ENCODE measurements at regions not wholly inside any gene's neighbourhood (a gene's known extent, or its start where the extent isn't known, plus 50 kb on each side); places are given as distances from the start of the nearest gene placed in this dataset.

DNA sequence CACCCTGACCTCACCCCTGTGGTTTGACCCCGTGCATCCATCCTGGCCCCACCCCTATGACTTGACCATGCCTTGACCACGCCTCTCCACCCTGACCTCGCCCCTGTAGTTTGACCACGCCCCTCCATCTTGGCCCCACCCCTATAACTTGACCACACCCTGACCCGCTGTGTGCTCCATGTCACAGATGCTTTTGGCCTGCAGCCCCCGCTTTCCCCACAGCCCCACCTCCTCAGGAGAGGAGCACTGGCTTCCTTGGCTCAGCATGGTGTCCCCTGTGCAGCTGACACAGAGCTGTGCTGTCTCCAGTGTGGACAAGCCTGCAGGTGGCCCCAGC, 269.9 kb upstream of the SFSWAP start:
- TF ChIP-seq FOXP2 (optimal IDR thresholded peaks at IDR 0.05; ENCODE audit: borderline replicate concordance, extremely low read depth, extremely low read length, insufficient read depth) (no peak), TAF1 (IDR thresholded peaks at IDR 0.05; ENCODE audit: borderline replicate concordance, insufficient read depth, low read length) (no peak), POLR2AphosphoS5 (IDR thresholded peaks at IDR 0.05; ENCODE audit: low read depth, low read length) (no peak), SIN3A (IDR thresholded peaks at IDR 0.05; ENCODE audit: borderline replicate concordance, insufficient read depth, low read length) (no peak)
- TF ChIP-seq, protein P1, sequence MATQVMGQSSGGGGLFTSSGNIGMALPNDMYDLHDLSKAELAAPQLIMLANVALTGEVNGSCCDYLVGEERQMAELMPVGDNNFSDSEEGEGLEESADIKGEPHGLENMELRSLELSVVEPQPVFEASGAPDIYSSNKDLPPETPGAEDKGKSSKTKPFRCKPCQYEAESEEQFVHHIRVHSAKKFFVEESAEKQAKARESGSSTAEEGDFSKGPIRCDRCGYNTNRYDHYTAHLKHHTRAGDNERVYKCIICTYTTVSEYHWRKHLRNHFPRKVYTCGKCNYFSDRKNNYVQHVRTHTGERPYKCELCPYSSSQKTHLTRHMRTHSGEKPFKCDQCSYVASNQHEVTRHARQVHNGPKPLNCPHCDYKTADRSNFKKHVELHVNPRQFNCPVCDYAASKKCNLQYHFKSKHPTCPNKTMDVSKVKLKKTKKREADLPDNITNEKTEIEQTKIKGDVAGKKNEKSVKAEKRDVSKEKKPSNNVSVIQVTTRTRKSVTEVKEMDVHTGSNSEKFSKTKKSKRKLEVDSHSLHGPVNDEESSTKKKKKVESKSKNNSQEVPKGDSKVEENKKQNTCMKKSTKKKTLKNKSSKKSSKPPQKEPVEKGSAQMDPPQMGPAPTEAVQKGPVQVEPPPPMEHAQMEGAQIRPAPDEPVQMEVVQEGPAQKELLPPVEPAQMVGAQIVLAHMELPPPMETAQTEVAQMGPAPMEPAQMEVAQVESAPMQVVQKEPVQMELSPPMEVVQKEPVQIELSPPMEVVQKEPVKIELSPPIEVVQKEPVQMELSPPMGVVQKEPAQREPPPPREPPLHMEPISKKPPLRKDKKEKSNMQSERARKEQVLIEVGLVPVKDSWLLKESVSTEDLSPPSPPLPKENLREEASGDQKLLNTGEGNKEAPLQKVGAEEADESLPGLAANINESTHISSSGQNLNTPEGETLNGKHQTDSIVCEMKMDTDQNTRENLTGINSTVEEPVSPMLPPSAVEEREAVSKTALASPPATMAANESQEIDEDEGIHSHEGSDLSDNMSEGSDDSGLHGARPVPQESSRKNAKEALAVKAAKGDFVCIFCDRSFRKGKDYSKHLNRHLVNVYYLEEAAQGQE (IDR thresholded peaks at IDR 0.05; ENCODE audit: insufficient read depth in 1 of 2, low read depth in 2 of 2, low read length in 2 of 2), result no peak

DNA sequence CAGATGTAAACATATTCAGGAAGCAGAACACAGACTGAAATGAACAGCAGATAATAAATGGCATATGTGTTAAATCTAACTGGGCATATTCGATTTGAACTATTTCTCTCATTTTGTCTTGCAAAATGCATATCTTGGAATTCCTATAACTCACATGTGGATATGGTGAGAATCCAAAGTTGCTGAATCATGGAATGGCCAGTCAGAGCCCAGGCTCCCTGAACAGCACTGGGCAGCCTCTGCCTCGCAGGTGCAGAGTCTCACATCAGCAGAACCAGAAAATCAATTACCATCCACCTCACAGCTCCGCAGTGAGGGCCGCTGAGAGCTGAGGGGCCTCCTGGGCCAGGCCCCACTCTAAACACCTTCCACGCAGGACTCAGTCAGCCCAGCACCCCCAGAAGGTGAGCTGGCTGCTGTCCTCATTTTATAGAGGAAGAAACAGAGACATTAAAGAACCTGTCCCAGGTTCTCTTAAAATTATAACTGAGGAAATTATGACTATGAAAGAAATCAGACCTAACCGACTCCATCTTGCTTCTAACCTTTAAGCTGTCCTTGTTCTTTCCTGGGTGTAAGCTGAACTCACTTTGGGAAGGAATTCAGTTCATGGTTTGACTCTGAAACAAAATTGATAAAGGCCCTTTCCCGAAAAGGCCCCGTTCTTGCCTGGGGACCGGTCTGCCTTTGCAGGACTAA, 269.1 kb upstream of the SFSWAP start:
- no peak for TF ChIP-seq FOXP2 (optimal IDR thresholded peaks at IDR 0.05; ENCODE audit: borderline replicate concordance, extremely low read depth, extremely low read length, insufficient read depth)
- TF ChIP-seq TAF1 (IDR thresholded peaks at IDR 0.05; ENCODE audit: borderline replicate concordance, insufficient read depth, low read length), result no peak
- TF ChIP-seq, protein P1 (IDR thresholded peaks at IDR 0.05; ENCODE audit: insufficient read depth in 1 of 2, low read depth in 2 of 2, low read length in 2 of 2), result no peak

DNA sequence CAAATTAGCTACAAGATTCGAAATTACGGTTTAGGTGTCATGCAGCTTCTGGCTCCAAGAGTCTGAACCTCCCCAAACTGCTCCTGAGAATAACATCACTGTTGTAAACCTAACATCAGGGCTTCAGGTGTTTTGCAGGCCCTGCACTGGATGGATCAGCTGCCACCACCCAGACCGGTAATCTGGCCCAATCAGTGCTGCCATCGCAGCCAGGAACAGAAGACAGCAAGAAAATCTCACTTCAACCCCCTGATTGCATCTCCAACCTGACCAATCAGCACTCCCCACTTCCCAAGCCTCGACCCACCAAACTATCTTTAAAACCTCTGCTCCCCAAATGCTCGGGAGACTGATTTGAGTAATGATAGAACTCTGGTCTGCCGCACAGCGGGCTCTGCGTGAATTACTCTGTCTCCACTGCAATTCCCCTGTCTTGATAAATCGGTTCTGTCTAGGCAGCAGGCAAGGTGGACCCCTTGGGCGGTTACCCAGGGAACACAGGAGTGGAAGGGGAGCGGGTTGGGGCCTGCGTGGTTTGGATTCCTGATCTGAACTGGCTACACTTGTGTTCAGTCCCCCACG, 268.5 kb upstream of the SFSWAP start:
- TF ChIP-seq, protein P1 (IDR thresholded peaks at IDR 0.05; ENCODE audit: insufficient read depth in 1 of 2, low read depth in 2 of 2, low read length in 2 of 2), result no peak
- no peak for TF ChIP-seq SIN3A (IDR thresholded peaks at IDR 0.05; ENCODE audit: borderline replicate concordance, insufficient read depth, low read length)
- no peak for TF ChIP-seq TAF1 (IDR thresholded peaks at IDR 0.05; ENCODE audit: borderline replicate concordance, insufficient read depth, low read length)
- no peak for TF ChIP-seq FOXP2 (optimal IDR thresholded peaks at IDR 0.05; ENCODE audit: borderline replicate concordance, extremely low read depth, extremely low read length, insufficient read depth)
- TF ChIP-seq POLR2AphosphoS5 (IDR thresholded peaks at IDR 0.05; ENCODE audit: low read depth, low read length), result no peak

DNA sequence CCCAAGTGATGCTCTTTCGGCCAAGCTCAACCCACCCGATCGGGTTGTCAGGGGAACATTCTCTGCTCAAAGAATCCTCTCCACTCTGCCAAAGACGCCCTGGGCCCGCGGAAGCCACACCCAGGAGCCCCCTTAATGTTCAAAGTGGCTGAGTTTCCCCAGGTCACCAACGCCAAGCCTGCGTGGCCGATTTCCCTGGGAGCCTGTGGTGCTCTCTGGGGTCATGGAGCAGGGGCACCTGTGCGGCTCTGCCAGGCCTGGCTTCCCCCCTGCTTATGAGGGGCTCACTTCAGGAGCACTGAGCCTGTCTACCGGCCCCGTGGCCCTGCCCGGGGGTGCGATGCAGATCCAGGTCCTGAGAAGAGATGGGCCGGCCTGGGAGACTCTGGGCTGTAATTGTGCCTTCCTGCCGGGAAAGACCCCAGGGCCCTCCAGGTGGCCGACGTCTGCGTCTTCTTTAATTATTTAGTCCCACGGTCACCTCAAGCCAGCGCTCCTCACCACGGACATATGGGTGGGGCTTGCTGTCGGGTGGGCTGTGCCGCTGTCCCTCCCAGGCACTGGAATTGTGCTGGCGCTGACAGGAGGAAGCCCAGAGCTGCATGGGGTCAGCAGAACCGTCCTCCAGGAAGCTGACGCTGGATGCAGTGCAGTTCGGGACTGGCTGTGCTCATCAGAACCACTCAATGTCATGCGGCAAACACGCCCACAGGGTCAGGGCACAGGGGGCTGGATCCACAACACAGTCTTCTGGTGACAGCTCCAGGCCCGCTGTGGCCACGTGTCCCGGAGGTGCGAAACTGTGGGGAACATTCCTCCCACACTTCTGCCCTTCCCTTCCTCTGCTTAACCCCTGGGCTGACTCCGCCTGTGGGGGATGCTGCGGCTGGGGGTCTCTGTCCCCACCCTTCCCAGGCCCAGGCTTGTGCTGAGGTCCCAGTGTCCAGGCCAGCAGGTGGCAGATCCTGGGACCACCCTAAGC, 267.6 kb upstream of the SFSWAP start:
- TF ChIP-seq, protein P1 (IDR thresholded peaks at IDR 0.05; ENCODE audit: insufficient read depth in 1 of 2, low read depth in 2 of 2, low read length in 2 of 2), result no peak
- TF ChIP-seq POLR2AphosphoS5 (IDR thresholded peaks at IDR 0.05; ENCODE audit: low read depth, low read length), result no peak
- no peak for TF ChIP-seq FOXP2 (optimal IDR thresholded peaks at IDR 0.05; ENCODE audit: borderline replicate concordance, extremely low read depth, extremely low read length, insufficient read depth)
- TF ChIP-seq TAF1 (IDR thresholded peaks at IDR 0.05; ENCODE audit: borderline replicate concordance, insufficient read depth, low read length), result no peak
- no peak for TF ChIP-seq SIN3A (IDR thresholded peaks at IDR 0.05; ENCODE audit: borderline replicate concordance, insufficient read depth, low read length)

All from PFSK-1 (cell line).